ENCODE measurements at regions not wholly inside any gene's neighbourhood (a gene's known extent, or its start where the extent isn't known, plus 50 kb on each side); places are given as distances from the start of the nearest gene placed in this dataset.

DNA sequence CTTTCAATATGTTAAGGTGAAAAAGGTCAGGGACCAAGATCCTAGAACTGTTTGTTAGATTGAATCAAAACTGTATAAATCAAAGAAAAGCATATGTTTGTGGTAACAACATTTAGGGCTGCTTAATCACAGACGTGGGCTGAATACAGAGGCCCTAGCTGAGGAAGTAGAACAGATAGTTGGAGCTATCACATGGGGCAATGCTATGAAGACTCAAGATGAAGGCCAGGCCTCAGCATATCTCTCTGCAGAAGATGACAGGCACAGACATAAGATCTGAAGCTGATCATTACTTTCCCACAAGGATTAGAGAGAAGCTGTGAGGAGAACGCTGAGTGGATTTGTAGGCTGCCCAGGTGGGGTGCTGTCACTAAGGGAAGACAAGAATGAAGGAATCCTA lies 158.6 kb upstream of the CARD18 start:
- no peaks in the 10 kb centered on the region for H3K9me3 ChIP-seq (ENCODE audit: low read depth, low read length)
- no peak overlapping the region for H3K27ac ChIP-seq
- H3K4me3 ChIP-seq, result no peak overlapping the region
- H3K36me3 ChIP-seq (ENCODE audit: insufficient read depth, low read length), result no peaks in the 10 kb centered on the region
- TF ChIP-seq FOXP2 (optimal IDR thresholded peaks at IDR 0.05; ENCODE audit: control extremely low read depth, extremely low read length, insufficient read depth) (no peak), POLR2AphosphoS5 (IDR thresholded peaks at IDR 0.05; ENCODE audit: borderline replicate concordance, low read depth, low read length) (no peak), EZH2 (IDR thresholded peaks at IDR 0.05) (no peak)
- no peak for DNase-seq (ENCODE audit: low read depth, low spot score)
- H3K9ac ChIP-seq (ENCODE audit: insufficient read length), result no peak overlapping the region

DNA sequence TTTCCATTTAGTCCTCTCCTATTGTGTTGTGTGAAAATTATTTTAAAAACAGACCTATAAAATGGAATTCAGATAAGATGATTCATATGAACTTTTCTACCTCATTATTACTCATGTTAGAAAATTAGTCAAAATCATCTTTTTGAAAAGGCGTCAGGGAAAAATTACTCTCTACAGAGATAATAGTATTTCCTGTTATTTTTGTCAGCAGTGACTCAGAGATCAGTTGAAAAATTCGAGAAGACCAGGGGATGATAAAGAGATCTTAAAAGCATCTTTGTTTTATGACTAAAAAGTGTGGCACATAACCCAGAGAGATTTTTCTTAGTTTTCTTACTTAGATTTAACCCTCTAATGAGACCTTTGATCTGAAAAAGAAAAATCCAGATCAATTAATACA lies 157.9 kb upstream of the CARD18 start:
- no peak for DNase-seq (ENCODE audit: low read depth, low spot score)
- Histone ChIP-seq H3K9me3 (ENCODE audit: low read depth, low read length) (no peaks in the 10 kb centered on the region), H3K9ac (ENCODE audit: insufficient read length) (no peak overlapping the region), H3K4me3 (no peak overlapping the region), H3K27ac (no peak overlapping the region), H3K36me3 (ENCODE audit: insufficient read depth, low read length) (no peaks in the 10 kb centered on the region)
- no peak for TF ChIP-seq EZH2 (IDR thresholded peaks at IDR 0.05)

- H3K4me3 ChIP-seq, result no peak overlapping the region
- no peak overlapping the region for H3K9ac ChIP-seq (ENCODE audit: insufficient read length)
- H3K27ac ChIP-seq, result no peak overlapping the region
- TF ChIP-seq FOXP2 (optimal IDR thresholded peaks at IDR 0.05; ENCODE audit: control extremely low read depth, extremely low read length, insufficient read depth), result no peak
- no peak for TF ChIP-seq POLR2AphosphoS5 (IDR thresholded peaks at IDR 0.05; ENCODE audit: borderline replicate concordance, low read depth, low read length)
- TF ChIP-seq EZH2 (IDR thresholded peaks at IDR 0.05), result no peak
- H3K36me3 ChIP-seq (ENCODE audit: insufficient read depth, low read length), result no peaks in the 10 kb centered on the region
- DNase-seq (ENCODE audit: low read depth, low spot score), result no peak
- no peaks in the 10 kb centered on the region for H3K9me3 ChIP-seq (ENCODE audit: low read depth, low read length)
These were observed 157.2 kb upstream of the CARD18 start for GRCh38 chr11:105296806-105297205.

GRCh38 chr11:105296386-105296785 lies 156.8 kb upstream of the CARD18 start:
- no peak overlapping the region for H3K9ac ChIP-seq (ENCODE audit: insufficient read length)
- no peak overlapping the region for H3K4me3 ChIP-seq
- no peaks in the 10 kb centered on the region for H3K9me3 ChIP-seq (ENCODE audit: low read depth, low read length)
- H3K27ac ChIP-seq, result no peak overlapping the region
- no peak for DNase-seq (ENCODE audit: low read depth, low spot score)
- TF ChIP-seq EZH2 (IDR thresholded peaks at IDR 0.05) (no peak), FOXP2 (optimal IDR thresholded peaks at IDR 0.05; ENCODE audit: control extremely low read depth, extremely low read length, insufficient read depth) (no peak), POLR2AphosphoS5 (IDR thresholded peaks at IDR 0.05; ENCODE audit: borderline replicate concordance, low read depth, low read length) (no peak)
- H3K36me3 ChIP-seq (ENCODE audit: insufficient read depth, low read length), result no peaks in the 10 kb centered on the region

DNA sequence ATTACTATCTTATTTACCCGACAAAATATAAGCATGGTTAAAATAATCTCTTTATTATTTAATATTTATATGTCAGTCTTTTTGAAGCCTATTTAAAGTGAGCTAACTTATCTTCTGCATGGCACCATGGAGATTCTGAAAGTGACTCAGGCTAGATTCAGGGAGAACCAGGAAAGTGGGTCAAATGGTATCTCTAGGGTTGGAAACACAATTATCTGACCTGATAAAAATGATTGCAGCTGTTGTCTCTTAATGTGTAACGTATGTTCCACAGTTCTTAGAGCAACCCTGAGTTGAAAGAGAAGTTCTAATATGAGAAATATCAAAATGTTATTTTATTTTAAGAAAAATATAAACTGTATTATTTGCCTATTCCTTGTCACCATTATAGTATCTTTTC lies 143.1 kb upstream of the CARD18 start:
- TF ChIP-seq POLR2AphosphoS5 (IDR thresholded peaks at IDR 0.05; ENCODE audit: borderline replicate concordance, low read depth, low read length) (no peak), EZH2 (IDR thresholded peaks at IDR 0.05) (no peak), FOXP2 (optimal IDR thresholded peaks at IDR 0.05; ENCODE audit: control extremely low read depth, extremely low read length, insufficient read depth) (no peak)
- H3K27ac ChIP-seq, result no peak overlapping the region
- no peak overlapping the region for H3K9ac ChIP-seq (ENCODE audit: insufficient read length)
- H3K9me3 ChIP-seq (ENCODE audit: low read depth, low read length), result no peaks in the 10 kb centered on the region
- H3K4me3 ChIP-seq, result no peak overlapping the region
- H3K36me3 ChIP-seq (ENCODE audit: insufficient read depth, low read length), result no peaks in the 10 kb centered on the region
- DNase-seq (ENCODE audit: low read depth, low spot score), result no peak

GRCh38 chr11:105274631-105275030 lies 135.1 kb upstream of the CARD18 start:
- DNase-seq (ENCODE audit: low read depth, low spot score), result no peak
- TF ChIP-seq FOXP2 (optimal IDR thresholded peaks at IDR 0.05; ENCODE audit: control extremely low read depth, extremely low read length, insufficient read depth) (no peak), EZH2 (IDR thresholded peaks at IDR 0.05) (no peak), POLR2AphosphoS5 (IDR thresholded peaks at IDR 0.05; ENCODE audit: borderline replicate concordance, low read depth, low read length) (no peak)
- Histone ChIP-seq H3K9me3 (ENCODE audit: low read depth, low read length) (no peaks in the 10 kb centered on the region), H3K4me3 (no peak overlapping the region), H3K9ac (ENCODE audit: insufficient read length) (no peak overlapping the region), H3K27ac (no peak overlapping the region), H3K36me3 (ENCODE audit: insufficient read depth, low read length) (no peaks in the 10 kb centered on the region)

- no peak for TF ChIP-seq FOXP2 (optimal IDR thresholded peaks at IDR 0.05; ENCODE audit: control extremely low read depth, extremely low read length, insufficient read depth)
- no peak for TF ChIP-seq POLR2AphosphoS5 (IDR thresholded peaks at IDR 0.05; ENCODE audit: borderline replicate concordance, low read depth, low read length)
- no peak for TF ChIP-seq EZH2 (IDR thresholded peaks at IDR 0.05)
- H3K9me3 ChIP-seq (ENCODE audit: low read depth, low read length), result no peaks in the 10 kb centered on the region
- no peak overlapping the region for H3K9ac ChIP-seq (ENCODE audit: insufficient read length)
- H3K27ac ChIP-seq, result no peak overlapping the region
- H3K36me3 ChIP-seq (ENCODE audit: insufficient read depth, low read length), result no peaks in the 10 kb centered on the region
- DNase-seq (ENCODE audit: low read depth, low spot score), result no peak
- no peak overlapping the region for H3K4me3 ChIP-seq
These were observed 134.2 kb upstream of the CARD18 start for GRCh38 chr11:105273660-105274280.

DNA sequence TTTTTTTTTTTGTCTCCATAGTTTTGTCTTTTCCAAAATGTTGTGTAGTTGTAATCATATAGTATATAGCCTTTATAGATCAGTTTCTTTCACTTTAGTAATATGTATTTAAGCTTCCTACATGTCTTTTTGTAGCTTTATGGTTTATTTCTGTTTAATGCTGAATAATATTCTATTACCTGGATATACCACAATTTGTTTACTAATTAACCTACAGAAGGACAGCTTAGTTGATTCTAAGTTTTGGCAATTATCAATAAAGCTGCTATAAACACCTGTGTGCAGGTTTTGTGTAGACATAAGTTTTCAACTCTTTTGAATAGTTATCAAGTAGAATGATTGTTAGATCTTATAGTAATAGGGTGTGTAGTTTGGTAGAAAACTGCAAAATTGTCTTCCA lies 130.3 kb upstream of the CARD18 start:
- Histone ChIP-seq H3K4me3 (no peak overlapping the region), H3K27ac (no peak overlapping the region), H3K9me3 (ENCODE audit: low read depth, low read length) (no peaks in the 10 kb centered on the region), H3K36me3 (ENCODE audit: insufficient read depth, low read length) (no peaks in the 10 kb centered on the region), H3K9ac (ENCODE audit: insufficient read length) (no peak overlapping the region)
- TF ChIP-seq EZH2 (IDR thresholded peaks at IDR 0.05) (no peak), FOXP2 (optimal IDR thresholded peaks at IDR 0.05; ENCODE audit: control extremely low read depth, extremely low read length, insufficient read depth) (no peak), POLR2AphosphoS5 (IDR thresholded peaks at IDR 0.05; ENCODE audit: borderline replicate concordance, low read depth, low read length) (no peak)
- no peak for DNase-seq (ENCODE audit: low read depth, low spot score)

GRCh38 chr11:105268404-105269062 lies 129.0 kb upstream of the CARD18 start:
- TF ChIP-seq EZH2 (IDR thresholded peaks at IDR 0.05), result no peak
- TF ChIP-seq POLR2AphosphoS5 (IDR thresholded peaks at IDR 0.05; ENCODE audit: borderline replicate concordance, low read depth, low read length), result no peak
- no peak for TF ChIP-seq FOXP2 (optimal IDR thresholded peaks at IDR 0.05; ENCODE audit: control extremely low read depth, extremely low read length, insufficient read depth)
- Histone ChIP-seq H3K27ac (no peak overlapping the region), H3K9me3 (ENCODE audit: low read depth, low read length) (no peaks in the 10 kb centered on the region), H3K36me3 (ENCODE audit: insufficient read depth, low read length) (no peaks in the 10 kb centered on the region), H3K4me3 (no peak overlapping the region), H3K9ac (ENCODE audit: insufficient read length) (no peak overlapping the region)
- no peak for DNase-seq (ENCODE audit: low read depth, low spot score)
